CD4-positive, alpha-beta T cell treated with Interleukin-4 for 1 hour (primary cell): ENCODE measurements at regions not wholly inside any gene's neighbourhood (a gene's known extent, or its start where the extent isn't known, plus 50 kb on each side); places are given as distances from the start of the nearest gene placed in this dataset.
"Not testable (repeated sequence)": the region's sequence is repeated elsewhere in the genome, so short reads cannot be mapped to it uniquely, and the experiment has no call there.

Source experiments
- DNase-seq, 2 donors: peaks; one replicate each; pipeline ENCODE4 v3.0.0-alpha.2; 2020 to 2022

DNA sequence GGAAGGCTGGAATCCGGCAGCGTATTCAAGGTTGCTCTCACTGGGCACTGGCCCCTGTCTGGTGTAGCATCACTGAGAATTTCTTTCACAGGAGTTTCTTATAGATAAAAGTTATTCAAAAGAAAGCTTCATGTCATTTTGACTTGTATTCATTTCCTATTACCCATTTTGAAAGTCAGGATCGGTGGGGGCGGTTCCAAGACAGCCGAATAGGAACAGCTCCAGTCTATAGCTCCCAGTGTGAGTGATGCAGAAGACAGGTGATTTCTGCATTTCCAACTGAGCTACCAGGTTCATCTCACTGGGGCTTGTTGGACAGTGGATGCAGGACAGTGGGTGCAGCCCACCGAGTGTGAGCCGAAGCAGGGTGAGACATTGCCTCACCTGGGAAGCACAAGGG is 51.5 kb upstream of the CDC42EP3 start:
- not testable (repeated sequence) for DNase-seq

DNA sequence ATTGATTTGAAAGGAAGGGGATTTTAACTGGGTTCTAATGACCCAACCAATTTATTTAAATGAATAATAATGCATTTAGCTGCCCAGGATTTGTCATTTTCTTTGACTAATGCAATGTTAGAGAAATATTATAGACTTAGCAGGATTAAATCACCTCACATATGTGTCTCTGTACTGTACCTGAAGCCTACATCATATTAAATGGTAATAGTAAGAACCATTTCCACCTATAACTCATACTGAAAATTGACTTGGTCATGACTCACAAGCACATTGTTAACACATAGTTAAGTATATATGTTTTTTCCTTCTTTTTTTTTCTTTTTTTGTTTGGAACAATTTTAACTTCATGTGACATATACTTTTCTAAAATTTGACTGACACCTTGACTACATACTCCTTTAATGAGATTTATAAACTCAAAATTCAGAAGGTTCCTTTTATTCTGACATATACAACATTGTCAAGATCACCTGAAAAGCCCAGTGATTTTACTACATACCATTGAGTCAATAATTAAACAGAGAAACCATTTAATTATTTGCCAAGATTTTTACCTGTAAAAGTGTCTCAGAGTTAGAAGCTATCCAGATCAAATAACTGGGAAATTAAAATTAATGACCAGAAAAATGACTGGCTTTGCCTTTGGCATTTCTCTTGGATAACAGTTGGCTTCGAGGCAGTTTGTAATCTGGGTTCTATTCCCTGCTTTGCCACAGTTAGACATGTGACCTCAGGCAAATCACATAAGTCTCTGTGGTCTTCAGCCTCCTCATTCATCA is 58.8 kb upstream of the CDC42EP3 start:
- no peak for DNase-seq

DNA sequence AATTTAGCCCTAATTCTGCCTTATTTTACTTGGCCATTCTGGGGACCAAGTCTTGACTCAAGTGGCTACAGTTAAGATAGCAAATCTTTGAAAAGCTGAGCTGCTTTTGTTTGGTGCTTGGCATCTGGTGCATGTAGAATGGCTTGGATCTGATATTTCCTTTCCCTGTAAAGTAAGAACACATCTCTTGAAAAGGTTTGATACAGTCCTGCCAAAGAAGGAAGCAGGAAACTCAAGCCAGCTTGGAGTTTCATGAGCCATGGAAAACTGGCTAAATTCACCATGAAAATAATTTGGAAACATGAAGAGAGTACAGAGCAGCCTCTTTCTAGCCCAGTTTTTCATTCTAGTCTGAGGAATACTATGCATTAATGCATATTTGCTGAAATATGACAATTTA is 61.0 kb upstream of the CDC42EP3 start:
- not testable (repeated sequence) for DNase-seq

DNA sequence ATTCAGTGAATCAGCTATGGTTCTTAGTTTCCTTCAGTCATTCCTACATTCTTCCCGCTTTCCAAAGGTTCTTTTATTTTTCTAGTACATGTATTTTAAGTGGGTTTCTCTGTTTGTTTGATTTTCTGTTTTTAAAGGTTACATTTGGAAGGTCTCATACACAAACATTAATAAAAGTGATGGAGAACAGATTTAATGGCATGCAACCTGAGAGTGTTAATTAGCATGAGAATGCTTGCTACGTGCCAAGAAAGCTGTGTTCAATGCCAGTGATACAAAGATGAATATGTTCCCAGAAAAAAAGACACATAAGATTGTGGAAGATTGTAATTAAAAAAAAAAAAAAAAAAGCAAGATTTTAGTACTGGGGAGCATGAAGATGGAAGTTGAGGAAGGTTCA is 61.8 kb upstream of the CDC42EP3 start:
- no peak for DNase-seq

DNA sequence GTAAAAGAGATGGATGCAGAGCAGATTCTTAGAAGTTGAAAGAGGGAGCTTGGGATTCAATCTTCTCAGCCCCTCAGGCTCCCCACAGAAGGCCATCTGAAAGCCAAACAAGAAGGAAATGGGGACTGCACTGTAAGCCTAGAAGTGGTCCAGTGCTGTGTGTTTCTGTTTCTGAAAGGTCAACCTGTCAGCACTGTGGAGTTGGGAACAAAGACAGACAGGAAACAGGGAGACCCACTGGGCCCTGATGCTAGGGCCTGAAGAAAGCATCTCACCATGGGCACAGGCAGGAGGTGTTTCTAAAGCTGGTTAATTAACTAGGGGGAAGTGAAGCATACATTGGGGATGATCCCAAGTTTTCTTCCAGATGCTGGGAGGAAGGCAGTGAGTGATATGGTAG is 62.5 kb upstream of the CDC42EP3 start:
- DNase-seq = not testable (repeated sequence)

DNA sequence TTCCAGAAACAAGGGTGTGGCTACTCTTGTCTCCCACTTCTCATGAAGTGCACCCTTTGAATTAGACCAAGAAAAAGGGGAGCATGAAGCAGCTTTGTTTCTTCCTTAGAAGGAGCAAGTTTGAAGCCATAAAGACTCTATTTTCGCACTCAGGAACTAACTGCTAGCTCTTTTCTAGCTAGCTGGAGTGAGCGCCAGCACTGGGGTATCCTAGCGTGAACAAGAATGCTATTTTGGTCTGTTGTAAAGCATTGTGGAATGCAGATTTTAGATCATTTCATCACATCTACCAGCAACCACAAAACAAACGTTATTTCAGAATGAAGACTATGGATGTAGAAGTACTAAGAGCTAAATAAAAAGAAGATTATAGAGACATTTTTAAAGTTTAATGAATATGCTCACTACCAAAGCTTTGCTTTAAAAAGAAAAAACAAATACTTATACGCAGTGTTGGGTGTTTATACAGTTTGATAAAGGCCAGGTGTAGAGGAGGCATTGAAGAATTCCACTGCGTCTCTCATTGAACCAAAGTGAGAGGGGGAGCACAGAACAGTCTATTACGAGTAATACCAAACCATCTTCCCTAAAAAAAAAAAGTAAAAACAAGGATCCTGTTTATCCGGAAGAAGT is 63.6 kb upstream of the CDC42EP3 start:
- DNase-seq = not testable (repeated sequence)

DNA sequence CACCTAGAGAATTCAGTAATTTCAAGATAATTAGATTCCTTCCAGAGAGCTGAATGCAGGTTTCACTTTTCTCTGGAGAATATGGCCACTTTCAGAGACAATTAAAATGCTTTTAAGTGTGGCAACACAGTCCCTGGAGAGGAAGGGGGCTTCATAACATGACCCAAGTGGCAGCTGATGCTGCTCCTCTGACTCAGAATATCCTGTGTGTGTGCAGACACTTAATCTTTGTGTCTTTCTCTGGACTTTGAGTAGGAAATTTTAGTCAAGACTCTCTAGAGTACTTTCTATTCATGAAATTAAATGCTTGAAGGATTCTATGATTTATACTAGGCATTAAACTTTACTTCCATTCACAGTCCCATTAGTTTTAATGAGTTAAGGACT is 64.1 kb upstream of the CDC42EP3 start:
- not testable (repeated sequence) for DNase-seq

DNA sequence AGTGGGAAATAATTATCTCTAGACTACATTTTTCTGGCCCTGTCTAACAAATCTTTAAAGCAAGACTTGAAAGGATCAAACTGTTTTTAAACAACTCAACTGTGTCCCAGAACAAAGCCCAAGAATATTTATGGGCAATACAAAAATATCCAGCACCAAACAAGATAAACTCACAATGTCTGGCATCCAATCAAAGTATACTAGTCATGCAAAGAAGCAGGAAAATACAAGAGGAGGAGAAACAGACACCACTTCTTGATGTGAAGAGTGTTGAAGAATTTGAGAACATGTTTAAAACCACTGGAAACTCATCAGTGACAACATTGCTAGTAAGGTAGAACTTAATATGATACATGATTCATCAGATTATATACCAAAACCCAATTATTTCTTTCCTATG is 66.1 kb upstream of the CDC42EP3 start:
- DNase-seq = no peak

DNA sequence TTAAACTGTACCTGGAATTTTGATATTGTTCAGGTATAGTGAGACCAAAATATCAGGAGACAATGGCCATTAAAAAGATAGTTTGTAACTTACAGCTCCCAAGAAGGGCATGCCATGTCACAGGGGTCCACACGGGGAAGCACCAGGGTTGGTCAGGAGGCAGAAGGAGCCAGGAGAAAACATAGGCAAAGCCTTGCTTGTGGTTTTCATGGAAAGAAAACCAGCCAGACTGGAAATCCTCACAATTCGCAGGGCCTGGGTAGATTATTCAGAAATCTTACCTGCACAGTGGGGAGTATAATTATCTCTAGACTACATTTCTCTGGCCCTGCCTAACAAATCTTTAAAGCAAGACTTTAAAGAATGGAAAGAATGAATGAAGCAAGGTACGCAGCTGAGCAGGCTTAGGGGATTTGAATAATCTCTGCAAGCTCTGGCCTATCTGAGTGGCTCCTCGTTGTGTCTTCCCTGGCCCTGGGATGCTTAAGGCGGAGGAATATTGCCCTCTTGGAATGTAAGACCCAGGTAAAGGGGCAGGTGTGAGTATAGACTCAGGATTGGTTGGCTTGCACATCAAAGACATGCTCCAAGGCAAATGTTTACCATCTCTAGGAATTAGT is 66.9 kb upstream of the CDC42EP3 start:
- no peak for DNase-seq

DNA sequence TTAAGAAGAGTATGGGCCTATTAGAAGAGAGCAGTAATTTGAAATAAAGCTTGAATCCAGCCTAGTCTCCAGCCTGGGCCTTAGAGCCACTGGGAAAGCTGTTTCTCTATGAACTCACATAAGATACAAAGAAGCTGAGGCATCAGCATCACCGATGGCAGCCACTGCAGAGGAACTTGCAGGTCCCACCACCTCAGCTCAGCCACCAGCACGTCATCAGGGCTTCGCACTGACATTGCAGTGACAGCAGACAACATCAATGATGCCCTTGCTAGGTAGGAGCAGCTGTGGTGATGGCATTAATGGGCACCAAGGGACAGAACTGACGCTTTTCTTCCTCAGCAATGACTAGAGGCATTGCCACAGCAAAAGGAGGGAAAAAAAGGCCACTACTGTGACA is 67.7 kb upstream of the CDC42EP3 start:
- no peak for DNase-seq

DNA sequence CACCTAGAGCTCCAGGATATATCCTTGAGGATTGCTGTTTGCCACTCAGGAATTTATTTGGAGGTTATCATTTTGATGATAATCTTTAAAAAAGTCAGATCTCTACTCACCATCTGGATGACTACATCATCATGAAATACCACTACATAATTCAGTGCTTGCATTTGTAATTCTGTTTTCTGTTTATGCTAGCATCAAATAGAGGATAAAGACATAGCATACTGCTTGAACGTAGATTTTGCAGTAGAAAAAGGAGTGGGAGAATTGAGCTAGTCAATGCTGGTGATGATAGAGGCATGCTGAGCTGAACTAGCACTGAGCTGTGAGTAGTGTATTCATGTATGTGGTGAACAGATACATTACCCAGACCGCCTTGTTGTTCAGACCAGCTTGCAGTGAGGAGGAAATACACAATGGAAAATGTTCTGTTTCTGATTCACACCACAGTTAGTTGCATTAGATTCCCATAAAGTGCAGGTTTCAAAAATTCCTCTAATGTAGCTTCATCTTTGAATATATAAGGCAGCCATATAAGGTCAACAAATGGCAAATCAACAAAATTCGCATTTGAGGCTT is 68.8 kb upstream of the CDC42EP3 start:
- no peak for DNase-seq

DNA sequence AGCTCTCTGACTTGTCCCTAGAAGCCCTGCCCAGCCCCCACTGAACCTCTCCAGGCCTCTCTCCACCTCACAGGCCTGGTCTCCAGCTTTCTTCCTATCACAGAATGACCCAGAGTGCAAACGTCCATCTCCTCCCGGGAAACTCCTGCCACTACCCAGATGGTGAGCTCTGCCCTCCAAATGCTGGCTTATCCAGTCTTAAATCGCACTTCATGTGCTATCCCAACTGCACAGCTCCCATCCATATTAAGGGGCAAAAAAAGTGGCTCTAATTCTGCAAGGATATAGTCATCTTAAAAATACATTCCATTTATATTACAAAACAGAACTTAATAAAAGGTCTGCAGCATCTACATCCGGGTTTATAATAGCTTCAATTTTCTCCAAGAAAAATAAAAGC is 70.8 kb upstream of the CDC42EP3 start:
- DNase-seq = no peak

DNA sequence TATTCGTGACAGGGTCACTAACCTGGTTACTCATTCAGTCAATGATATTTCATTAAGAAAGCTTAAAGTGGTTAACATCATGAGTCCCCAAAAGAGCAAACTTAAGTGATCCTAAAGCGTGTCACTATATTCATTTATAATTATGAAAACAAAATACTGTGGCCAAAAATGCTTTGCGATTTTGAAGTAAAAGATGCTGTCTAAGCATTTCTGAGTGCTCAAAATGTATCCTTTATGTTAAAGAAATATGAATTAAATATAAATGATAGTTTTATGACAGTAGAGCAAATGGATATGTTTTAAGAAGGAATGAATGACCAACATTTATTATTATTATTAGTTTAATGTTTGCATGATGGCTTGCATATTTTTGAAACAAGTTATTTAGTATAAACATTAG is 72.6 kb upstream of the CDC42EP3 start:
- no peak for DNase-seq

DNA sequence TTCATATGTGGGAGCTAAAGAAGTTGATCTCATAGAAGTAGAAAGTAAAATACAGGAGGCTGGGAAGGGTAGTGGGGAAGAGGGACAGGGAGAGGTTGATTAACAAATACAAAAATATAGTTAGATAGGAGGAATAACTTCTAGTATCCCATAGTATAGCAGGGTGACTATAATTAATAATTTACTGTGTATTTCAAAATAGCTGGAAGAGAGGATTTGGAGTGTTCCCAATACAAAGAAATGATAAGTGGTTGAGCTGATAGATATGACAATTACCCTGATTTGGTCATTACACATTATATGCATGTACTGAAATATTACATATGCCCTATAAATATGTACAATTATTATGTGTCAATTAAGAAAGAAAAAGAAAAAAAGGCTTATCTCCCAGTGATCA is 73.5 kb upstream of the CDC42EP3 start:
- DNase-seq = not testable (repeated sequence)

DNA sequence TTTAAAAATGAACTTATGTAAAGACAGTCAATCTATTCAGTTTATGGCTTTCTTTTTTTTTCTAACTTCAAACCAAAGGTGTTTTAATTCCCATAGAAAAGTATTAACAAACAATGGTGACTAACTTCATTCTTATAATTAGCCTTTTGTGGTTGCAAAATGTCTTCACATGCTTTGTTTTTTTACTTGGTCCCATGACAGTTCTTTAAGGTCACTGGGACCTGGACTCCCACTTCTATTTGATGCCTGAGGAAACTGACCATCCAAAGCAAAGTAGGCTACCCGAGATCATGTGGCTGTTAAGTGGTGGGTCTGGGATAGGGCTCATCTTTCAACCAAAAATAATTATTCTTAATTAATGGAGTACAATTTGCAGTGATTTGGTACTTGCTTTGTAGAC is 74.6 kb upstream of the CDC42EP3 start:
- DNase-seq = not testable (repeated sequence)

DNA sequence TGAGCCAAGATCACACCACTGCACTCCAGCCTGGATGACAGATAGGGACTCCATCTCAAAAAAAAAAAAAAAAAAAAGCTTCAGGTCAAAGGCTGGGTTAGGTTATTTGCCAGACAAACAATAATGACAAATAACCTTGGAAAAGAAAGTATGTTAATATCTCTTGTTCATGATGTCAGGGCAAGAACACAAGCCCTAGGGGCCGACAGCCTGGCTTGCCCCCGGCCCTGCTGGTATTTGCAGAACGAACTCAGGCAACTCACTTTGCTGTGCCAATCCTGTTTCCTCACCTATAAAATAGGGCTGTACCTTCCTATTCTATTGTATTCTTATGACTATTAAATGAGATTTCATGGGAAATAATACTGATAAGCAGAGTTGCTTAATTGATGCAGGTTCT is 75.4 kb upstream of the CDC42EP3 start:
- no peak for DNase-seq

DNA sequence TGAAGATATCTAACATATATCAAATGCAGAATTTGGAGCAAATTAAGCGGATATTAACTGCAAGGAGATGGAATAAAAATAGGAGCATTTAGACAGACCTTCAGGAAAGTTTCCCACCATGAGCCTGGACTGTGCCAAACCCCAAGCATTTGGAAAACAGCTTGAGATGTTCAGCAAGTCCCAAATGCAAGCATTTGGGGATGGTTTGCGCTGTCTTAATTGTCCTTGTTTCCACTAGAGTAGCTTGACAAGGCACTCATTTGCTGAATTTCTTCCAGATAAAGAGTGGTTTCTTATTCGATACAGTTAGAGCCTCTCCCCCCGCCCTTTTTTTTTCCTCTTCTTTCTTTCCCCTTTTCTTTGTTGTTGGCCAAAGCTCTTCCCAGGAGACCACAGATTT is 77.1 kb upstream of the CDC42EP3 start:
- no peak for DNase-seq

DNA sequence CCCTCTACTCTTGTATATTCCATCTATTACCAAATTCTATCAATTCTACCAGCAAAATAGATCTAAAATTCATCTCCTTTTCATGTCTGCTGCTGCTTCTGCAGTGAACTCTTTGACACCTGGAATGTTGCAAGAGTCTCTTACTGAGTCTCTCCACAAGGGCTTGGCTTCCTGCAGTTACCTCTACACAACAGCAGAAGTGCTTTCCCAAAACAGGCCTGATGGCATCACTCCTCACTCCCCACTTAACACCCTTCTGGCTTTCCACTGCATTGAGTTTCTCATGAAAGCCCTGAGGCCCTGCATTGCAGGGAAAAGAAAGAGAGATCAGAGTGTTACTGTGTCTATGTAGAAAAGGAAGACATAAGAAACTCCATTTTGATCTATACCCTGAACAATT is 78.8 kb upstream of the CDC42EP3 start:
- not testable (repeated sequence) for DNase-seq

DNA sequence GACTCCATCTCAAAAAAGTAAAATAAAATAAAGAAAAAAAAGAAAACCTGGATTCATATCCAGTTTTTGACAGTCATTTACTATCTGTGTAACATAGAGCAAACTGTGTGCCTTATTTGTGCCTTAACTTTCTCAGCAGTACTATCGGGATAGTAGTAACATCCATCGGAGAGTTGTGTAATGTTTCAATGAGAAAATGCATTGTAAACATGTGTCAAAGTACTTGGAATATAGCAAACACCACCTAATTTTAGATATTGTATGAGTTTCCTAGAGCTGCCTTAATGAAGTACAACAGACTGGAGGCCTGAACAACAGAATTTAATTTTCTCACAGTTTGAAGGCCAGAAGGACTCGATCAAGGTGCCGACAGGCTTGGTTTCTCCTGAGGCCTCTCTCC is 81.3 kb upstream of the CDC42EP3 start:
- no peak for DNase-seq

DNA sequence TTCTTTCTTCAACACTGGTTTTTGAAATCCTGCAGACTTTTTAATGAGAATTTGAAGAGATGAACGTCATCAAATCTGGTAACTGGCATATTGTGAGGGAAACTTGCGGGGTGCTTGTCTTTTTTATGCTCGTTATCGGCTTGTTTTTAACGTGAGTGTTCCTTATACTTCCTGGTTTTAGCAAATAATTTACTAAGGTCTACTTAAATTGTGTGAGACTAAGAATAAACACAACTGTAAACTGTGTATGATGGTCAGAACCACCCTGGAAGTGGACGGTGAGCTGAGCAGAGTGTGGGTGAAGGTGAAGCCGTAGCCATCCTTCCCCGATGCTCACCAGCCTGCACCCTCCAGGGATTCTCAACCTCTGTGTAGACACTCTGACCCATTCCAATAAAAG is 82.3 kb upstream of the CDC42EP3 start:
- no peak for DNase-seq

DNA sequence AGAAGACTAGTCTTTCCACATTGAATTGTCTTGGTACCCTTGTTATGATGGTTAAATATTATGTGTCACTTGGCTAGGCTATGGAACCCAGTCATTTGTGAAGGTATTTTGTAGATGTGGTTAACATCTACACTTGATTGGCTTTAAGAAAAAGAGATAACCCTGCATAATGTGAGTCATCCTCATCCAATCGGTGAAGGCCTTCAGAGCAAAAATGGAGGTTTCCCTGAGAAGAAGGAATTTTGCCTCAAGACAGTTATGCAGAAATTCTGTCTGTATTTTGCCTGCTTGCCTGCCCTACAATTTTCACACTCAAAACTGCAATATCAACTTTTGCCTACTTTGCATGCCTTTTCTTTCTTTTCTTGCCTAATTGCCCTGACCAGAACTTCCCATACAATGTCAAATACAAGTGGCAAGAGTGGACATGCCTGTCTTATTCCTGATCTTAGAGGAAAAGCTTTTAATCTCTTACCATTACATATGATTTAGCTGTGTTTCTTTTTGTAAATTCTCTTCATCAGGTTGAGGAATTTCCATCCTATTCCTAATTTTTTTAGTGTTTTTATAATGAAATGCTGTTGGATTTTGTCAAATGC is 84.6 kb upstream of the CDC42EP3 start:
- not testable (repeated sequence) for DNase-seq

DNA sequence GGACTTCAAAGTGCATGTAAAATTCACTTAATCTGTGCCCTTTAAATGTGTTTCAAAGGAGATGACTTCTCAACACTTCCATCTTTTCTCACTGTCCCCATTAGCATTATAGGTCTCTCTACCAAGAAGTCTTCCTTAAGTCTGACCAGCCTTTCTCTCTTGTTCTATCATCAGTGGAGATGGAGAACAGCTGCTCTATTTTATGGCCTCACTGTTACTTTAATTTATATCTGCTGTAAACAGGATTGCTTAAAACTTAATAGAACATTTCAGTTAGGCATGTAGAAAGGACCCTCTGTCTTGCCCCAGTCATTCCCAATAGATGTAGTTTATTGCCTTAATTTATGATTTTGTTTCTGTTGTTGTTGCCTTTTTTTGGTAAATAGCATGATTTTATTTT is 86.0 kb upstream of the CDC42EP3 start:
- not testable (repeated sequence) for DNase-seq

DNA sequence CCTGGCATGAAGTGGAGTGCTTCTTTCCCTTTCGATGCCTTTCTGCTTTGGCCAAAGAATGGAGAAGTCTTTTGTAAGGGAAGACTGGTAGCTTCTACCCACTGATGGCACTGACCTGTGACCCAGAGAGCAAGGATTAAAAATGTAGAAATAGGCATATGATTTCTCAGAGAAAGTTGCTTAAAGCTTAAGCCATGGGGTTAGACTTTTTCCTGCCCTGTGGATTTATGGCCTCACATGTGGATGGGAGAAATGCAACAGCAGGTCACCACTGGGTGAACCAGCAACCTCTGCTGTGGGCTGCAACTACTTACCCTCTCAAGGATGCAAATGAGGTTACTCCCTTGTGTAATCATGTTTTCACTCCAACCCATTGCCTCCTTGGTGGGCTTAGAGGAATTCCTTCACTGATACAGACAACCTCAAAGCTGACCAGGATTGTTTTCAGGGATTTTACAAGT is 86.7 kb upstream of the CDC42EP3 start:
- DNase-seq = not testable (repeated sequence)
